ENCODE measurements at regions not wholly inside any gene's neighbourhood (a gene's known extent, or its start where the extent isn't known, plus 50 kb on each side); places are given as distances from the start of the nearest gene placed in this dataset.

DNA sequence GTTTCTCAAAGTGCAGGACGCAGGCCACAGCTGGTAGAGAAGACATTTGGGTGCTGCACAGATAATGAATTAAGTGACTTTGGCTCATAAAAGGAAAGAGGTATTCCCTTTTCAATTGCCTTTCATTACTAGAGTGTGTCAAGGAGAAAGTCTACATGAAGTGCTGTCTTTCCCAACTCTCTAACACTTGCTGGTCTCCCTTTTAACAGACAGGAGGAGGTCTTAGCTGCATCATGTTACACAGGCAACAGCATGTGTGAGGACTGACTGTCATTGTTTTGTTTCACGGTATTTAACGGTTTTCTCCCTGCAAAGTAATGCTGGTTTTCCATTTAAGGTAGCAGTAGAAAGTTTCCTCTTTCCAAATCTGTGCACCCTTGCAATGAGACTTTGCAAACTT lies 291.3 kb upstream of the LDB2 start:
- TF ChIP-seq POLR2A (IDR thresholded peaks at IDR 0.05), result no peak
- TF ChIP-seq CTCF (IDR thresholded peaks at IDR 0.05), result no peak
